ENCODE measurements at regions not wholly inside any gene's neighbourhood (a gene's known extent, or its start where the extent isn't known, plus 50 kb on each side); places are given as distances from the start of the nearest gene placed in this dataset.

DNA sequence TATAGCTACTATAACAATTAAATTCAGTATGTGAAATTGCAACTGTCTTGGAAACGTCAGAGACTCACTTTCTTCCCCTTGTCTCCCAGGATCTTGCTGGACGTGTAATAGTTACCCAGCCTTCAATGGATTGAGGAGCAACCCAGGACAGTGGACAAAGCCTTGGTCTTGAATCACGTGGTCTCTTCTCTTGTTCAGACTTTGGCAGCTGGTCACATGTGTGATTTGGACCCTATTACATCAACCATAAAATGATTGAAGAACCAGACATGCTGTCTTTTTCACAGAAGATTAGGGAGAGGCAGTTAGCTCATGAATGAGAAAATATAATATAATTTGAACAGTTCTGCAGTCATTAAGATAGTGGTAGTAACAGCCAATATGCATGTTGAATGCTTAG lies 1085.5 kb upstream of the RBFOX1 start:
- no peak for DNase-seq

GRCh38 chr16:6246266-6246665 lies 1086.4 kb upstream of the RBFOX1 start:
- no peak for DNase-seq

DNA sequence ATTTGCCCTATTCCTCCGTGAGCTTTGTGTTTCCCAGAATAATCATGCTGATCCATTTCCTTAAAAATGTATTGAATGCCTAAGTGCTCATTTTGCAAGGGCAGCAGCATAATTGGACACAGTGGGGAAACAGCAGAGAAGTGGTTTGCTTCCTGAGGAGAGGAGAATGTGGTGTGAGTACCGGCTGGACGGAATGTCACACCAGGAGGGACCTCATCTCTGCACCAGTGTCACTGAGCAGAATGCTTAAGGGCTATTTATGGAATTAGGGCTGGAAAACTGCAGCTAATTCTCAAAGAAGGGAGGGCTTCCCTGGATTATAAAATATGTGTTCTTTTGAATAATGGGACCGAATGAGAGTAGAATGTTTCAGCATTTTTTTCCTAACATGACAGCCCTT lies 1100.6 kb upstream of the RBFOX1 start:
- no peak for DNase-seq

- no peak for DNase-seq
Observed at GRCh38 chr16:6231398-6231797, 1101.2 kb upstream of the RBFOX1 start.

GRCh38 chr16:6229186-6229585 lies 1103.5 kb upstream of the RBFOX1 start:
- no peak for DNase-seq

DNA sequence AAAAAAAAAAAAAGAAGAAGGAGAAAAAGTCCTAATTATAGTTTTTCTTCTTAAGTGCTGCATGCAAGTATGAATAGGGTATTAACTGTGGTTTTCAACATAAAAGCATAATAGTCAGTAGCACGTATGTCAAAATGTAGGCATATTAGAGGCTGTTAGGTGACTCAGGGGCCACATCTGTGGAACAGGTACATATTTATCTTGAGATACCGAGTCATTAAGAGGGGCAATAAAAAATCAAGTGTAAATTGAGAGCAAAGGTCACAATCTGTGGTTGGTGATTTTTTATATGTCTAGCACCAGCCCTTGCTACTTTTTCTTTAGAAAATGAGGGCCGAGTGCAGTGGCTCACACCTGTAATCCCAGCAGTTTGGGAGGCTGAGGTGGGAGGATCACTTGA lies 1113.8 kb upstream of the RBFOX1 start:
- DNase-seq: no peak

- no peak for DNase-seq
Observed at GRCh38 chr16:6216836-6217235, 1115.8 kb upstream of the RBFOX1 start.

- no peak for DNase-seq
Observed at GRCh38 chr16:6211644-6212043, 1114.0 kb upstream of the EEF2KMT start.

- DNase-seq: no peak
Observed at GRCh38 chr16:6209355-6209930, 1111.8 kb upstream of the EEF2KMT start.

GRCh38 chr16:6207580-6207979 lies 1110.0 kb upstream of the EEF2KMT start:
- DNase-seq: no peak

GRCh38 chr16:6207124-6207523 lies 1109.5 kb upstream of the EEF2KMT start:
- no peak for DNase-seq

- no peak for DNase-seq
Observed at GRCh38 chr16:6206080-6206479, 1108.5 kb upstream of the EEF2KMT start.

- no peak for DNase-seq
Observed at GRCh38 chr16:6204945-6205344, 1107.3 kb upstream of the EEF2KMT start.

DNA sequence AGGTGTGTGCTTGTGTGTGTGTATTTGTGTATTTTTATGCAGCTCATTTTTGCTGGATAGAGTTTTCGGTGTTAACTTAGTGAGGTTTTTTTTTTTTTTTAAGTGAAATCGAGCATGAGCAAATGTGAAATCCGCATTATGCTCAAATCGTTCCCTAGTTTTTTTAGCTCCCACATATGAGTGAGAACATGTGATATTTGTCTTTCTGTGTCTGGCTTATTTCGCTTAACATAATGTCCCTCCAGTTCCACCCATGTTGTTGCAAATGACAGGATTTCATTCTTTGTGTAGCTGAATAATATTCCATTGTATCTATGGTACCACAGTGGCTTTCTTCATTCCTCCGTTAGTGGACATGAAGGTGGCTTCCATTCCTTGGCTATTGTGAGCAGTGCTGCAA lies 1103.3 kb upstream of the EEF2KMT start:
- DNase-seq: no peak

DNA sequence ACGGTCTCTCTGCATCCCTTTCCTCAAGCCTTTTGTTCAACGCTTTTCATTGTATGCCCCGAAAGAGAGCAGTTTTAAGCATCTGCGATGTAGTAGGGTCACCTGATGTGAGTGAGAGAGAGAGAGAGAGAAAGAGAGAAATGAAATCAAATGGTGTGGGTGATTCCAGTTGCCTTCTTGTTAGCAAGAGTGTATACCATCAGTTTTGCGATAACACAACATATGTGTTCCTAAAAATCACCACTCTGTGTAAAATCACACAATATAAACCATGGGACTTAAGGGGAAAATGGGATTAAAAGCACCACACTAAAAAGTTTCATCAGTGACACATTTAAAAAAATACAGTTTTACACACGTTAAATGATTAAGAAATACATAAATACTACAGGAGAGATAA lies 1102.7 kb upstream of the EEF2KMT start:
- no peak for DNase-seq

DNA sequence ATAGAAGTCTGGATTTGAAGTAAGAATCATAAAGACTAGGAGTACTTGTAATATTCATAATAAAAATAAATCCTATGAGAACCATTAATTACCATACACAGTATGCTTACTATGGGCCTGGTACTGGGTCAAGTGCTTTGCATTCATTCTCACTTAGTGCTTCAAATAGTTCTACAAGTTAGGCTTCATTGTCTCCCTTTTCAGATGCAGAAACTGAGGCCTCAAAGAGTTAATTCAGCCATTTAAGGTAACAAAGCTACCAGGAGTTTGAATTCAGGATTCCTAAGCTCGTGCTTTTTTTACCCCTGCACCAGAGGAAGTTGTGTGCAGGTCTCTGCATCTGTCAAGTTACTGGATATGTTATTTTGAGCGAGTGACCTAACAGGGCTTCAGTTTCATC lies 1098.4 kb upstream of the EEF2KMT start:
- no peak for DNase-seq

DNA sequence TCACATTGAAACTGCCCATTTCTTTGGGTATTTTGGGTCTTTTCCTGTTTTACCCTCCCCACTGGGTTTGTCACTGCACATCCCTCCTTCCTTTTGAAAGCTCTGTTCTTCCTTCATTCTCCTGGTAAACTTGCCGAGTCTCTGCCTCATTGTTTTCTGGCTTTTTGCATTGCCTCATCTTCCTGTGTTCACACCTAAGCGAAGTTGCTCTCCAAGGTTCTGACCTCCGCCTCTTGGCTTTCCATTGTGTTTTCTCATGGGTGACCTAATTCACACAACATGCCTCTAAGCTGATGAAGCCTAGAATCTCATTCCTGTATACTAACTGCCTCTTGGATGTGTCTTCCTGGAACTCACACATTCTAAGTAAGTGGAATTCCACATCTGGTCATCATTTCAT lies 1096.1 kb upstream of the EEF2KMT start:
- no peak for DNase-seq

GRCh38 chr16:6192984-6193383 lies 1095.4 kb upstream of the EEF2KMT start:
- no peak for DNase-seq

DNA sequence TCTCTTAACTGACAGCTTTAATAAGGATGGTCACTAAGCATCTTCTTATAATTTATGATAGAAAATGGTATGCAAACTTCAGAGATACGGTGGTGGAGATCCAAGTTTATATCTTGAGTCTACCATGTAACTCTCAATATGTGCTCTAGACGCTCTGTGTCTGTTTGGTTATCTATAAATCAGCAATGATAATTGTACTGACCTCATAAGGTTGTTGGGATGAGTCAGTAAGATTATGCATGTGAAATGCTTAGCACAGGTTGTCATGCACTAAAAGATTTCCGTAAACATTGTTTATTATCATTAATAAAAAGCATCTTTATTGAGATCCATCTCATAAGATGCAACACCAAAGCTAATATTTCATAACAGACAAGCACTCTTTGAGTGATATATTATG lies 1094.9 kb upstream of the EEF2KMT start:
- DNase-seq: no peak

- no peak for DNase-seq
Observed at GRCh38 chr16:6190776-6191175, 1093.2 kb upstream of the EEF2KMT start.

- DNase-seq: no peak
Observed at GRCh38 chr16:6189216-6189615, 1091.6 kb upstream of the EEF2KMT start.

- no peak for DNase-seq
Observed at GRCh38 chr16:6177616-6178180, 1080.1 kb upstream of the EEF2KMT start.

DNA sequence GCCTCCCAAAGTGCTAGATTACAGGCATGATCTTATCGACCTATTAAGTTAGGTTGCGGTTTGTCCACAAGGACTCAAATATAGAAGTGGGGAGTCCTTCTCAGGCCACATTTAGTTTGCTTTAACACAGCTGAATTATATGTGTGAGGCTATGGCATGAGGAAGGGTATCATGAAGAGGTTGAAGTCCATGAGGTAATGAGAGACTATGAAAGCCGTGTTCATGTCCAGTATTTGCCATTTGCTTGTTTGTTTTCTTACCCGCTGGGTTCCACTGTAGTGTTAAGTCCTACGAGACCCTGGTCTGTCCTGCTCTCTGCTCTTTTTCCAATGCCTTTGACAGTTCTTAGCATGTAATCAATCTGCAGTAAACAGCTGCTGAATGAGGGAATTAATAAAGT lies 1072.4 kb upstream of the EEF2KMT start:
- DNase-seq: no peak

- DNase-seq: no peak
Observed at GRCh38 chr16:6165330-6165979, 1067.9 kb upstream of the EEF2KMT start.

DNA sequence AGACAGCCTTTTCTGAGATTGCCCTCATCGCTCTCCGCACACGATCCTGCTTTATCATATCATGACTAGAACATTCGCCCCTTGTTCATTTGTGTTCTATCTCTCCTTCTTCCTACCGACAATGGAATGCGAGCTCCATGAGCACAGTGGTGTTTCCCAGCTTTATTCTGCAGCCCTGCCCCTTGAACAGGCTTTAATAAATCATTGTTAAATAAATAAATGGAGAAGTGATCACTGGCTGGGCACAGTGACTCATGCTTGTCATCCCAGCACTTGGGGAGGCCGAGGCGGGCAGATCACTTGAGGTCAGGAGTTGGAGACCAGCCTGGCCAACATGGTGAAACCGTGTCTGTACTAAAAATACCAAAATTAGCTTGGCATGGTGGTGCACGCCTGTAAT lies 1063.3 kb upstream of the EEF2KMT start:
- DNase-seq: no peak
